ENCODE measurements at regions not wholly inside any gene's neighbourhood (a gene's known extent, or its start where the extent isn't known, plus 50 kb on each side); places are given as distances from the start of the nearest gene placed in this dataset.
"Not testable (repeated sequence)": the region's sequence is repeated elsewhere in the genome, so short reads cannot be mapped to it uniquely, and the experiment has no call there.

DNA sequence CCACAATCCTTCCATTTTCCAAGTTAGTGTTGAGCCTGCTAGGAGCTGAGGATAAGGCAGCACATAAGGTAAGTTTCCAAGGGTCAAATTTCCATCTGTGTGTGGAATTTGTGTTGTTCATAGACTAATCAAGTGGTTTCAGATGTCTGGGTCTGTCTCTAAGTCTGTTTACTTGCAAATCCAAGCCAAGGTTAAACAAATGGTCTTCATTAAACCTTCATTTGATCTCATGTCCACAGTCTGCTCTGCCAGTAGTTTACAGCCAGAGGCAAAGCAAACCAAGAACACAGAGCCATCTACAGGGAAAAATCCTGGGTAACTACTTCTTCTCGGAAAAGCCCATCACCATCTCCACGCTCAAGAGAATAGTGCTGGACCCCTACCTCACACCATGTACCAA lies 5450.2 kb upstream of the TPTE start:
- TF ChIP-seq, protein P1, sequence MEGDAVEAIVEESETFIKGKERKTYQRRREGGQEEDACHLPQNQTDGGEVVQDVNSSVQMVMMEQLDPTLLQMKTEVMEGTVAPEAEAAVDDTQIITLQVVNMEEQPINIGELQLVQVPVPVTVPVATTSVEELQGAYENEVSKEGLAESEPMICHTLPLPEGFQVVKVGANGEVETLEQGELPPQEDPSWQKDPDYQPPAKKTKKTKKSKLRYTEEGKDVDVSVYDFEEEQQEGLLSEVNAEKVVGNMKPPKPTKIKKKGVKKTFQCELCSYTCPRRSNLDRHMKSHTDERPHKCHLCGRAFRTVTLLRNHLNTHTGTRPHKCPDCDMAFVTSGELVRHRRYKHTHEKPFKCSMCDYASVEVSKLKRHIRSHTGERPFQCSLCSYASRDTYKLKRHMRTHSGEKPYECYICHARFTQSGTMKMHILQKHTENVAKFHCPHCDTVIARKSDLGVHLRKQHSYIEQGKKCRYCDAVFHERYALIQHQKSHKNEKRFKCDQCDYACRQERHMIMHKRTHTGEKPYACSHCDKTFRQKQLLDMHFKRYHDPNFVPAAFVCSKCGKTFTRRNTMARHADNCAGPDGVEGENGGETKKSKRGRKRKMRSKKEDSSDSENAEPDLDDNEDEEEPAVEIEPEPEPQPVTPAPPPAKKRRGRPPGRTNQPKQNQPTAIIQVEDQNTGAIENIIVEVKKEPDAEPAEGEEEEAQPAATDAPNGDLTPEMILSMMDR (IDR thresholded peaks at IDR 0.05), result not testable (repeated sequence)
- TF ChIP-seq POLR2A (IDR thresholded peaks at IDR 0.05), result not testable (repeated sequence)

All from lower leg skin (tissue), 3 donors.